ENCODE measurements at regions not wholly inside any gene's neighbourhood (a gene's known extent, or its start where the extent isn't known, plus 50 kb on each side); places are given as distances from the start of the nearest gene placed in this dataset.

- intact Hi-C loops (cut with micrococcal nuclease), result no loop called here
- no peaks in the 10 kb centered on the region for H3K36me3 ChIP-seq (ENCODE audit: low read depth, low read length)
- ChIA-PET CTCF (no interaction called here), POLR2A (ENCODE audit: unreplicated experiment) (no interaction called here)
- H3K9ac ChIP-seq (ENCODE audit: low read length), result no peak overlapping the region
- DNase-seq, result no peak
- no peaks in the 10 kb centered on the region; the same call in 1 of the 2 replicates for H3K9me3 ChIP-seq (ENCODE audit: low read length)
- peaks cover 54% of the 10 kb centered on the region for H3K27me3 ChIP-seq (ENCODE audit: low read length)
- no peak overlapping the region for H3K4me2 ChIP-seq (ENCODE audit: low read length)
- H3K4me3 ChIP-seq (ENCODE audit: low read length), result no peak overlapping the region
- H3K4me1 ChIP-seq (ENCODE audit: insufficient read depth, low read length), result no peaks in the 10 kb centered on the region
- no peak for TF ChIP-seq CTCF (conservative IDR thresholded peaks at IDR 0.05; ENCODE audit: low read depth, low read length)
- no peak for TF ChIP-seq EZH2 (IDR thresholded peaks at IDR 0.05; ENCODE audit: low read length, unreplicated experiment)
- TF ChIP-seq EZH2phosphoT487 (IDR thresholded peaks at IDR 0.05; ENCODE audit: borderline replicate concordance, low read length), result no peak
- no peaks in the 10 kb centered on the region for H4K20me1 ChIP-seq (ENCODE audit: low read length)
- H3K9me2 ChIP-seq (replicated peaks; ENCODE audit: low read length), result no peaks in the 10 kb centered on the region
- no peaks in the 10 kb centered on the region for H3K79me2 ChIP-seq (ENCODE audit: low read length)
- H3K27ac ChIP-seq (ENCODE audit: low read length), result no peak overlapping the region
- BruUV-seq (replicated peaks), result no TSS peak
- ATAC-seq, result no peak
- no peaks in the 10 kb centered on the region for H3F3A ChIP-seq (ENCODE audit: low read length, unreplicated experiment)
- H2AFZ ChIP-seq (ENCODE audit: low read length), result no peak overlapping the region
Measured at GRCh38 chr20:60152792-60153191, 194.6 kb downstream of the CDH26 start.

GRCh38 chr20:60160451-60161145 lies 202.4 kb downstream of the CDH26 start:
- no peaks in the 10 kb centered on the region for H3K9me2 ChIP-seq (replicated peaks; ENCODE audit: low read length)
- no peaks in the 10 kb centered on the region for H3F3A ChIP-seq (ENCODE audit: low read length, unreplicated experiment)
- DNase-seq (no peak), ATAC-seq (no peak)
- no peaks in the 10 kb centered on the region for H3K79me2 ChIP-seq (ENCODE audit: low read length)
- no peak for TF ChIP-seq EZH2 (IDR thresholded peaks at IDR 0.05; ENCODE audit: low read length, unreplicated experiment)
- TF ChIP-seq CTCF (conservative IDR thresholded peaks at IDR 0.05; ENCODE audit: low read depth, low read length), result no peak
- no peak for TF ChIP-seq EZH2phosphoT487 (IDR thresholded peaks at IDR 0.05; ENCODE audit: borderline replicate concordance, low read length)
- ChIA-PET CTCF (no interaction called here), POLR2A (ENCODE audit: unreplicated experiment) (no interaction called here)
- no peak overlapping the region for H3K9ac ChIP-seq (ENCODE audit: low read length)
- H3K27me3 ChIP-seq (ENCODE audit: low read length), result peaks cover 14% of the 10 kb centered on the region
- H3K27ac ChIP-seq (ENCODE audit: low read length), result no peak overlapping the region
- no peaks in the 10 kb centered on the region for H4K20me1 ChIP-seq (ENCODE audit: low read length)
- no peak overlapping the region for H3K4me2 ChIP-seq (ENCODE audit: low read length)
- no peaks in the 10 kb centered on the region for H3K36me3 ChIP-seq (ENCODE audit: low read depth, low read length)
- no peaks in the 10 kb centered on the region for H3K9me3 ChIP-seq (ENCODE audit: low read length)
- no peaks in the 10 kb centered on the region for H3K4me1 ChIP-seq (ENCODE audit: insufficient read depth, low read length)
- H3K4me3 ChIP-seq (ENCODE audit: low read length), result no peak overlapping the region
- no TSS peak for BruUV-seq (replicated peaks)
- no peak overlapping the region for H2AFZ ChIP-seq (ENCODE audit: low read length)
- intact Hi-C loops (cut with micrococcal nuclease), result no loop called here

GRCh38 chr20:60167812-60168211 lies 209.6 kb downstream of the CDH26 start:
- TF ChIP-seq EZH2 (IDR thresholded peaks at IDR 0.05; ENCODE audit: low read length, unreplicated experiment) (no peak), EZH2phosphoT487 (IDR thresholded peaks at IDR 0.05; ENCODE audit: borderline replicate concordance, low read length) (no peak), CTCF (conservative IDR thresholded peaks at IDR 0.05; ENCODE audit: low read depth, low read length) (no peak)
- intact Hi-C loops (cut with micrococcal nuclease), result no loop called here
- POLR2A ChIA-PET (ENCODE audit: unreplicated experiment), result no interaction called here

More at GRCh38 chr20:60167812-60168211, 209.6 kb downstream of the CDH26 start:
- Histone ChIP-seq H3K36me3 (ENCODE audit: low read depth, low read length) (no peaks in the 10 kb centered on the region), H2AFZ (ENCODE audit: low read length) (no peak overlapping the region), H3K27ac (ENCODE audit: low read length) (no peak overlapping the region), H4K20me1 (ENCODE audit: low read length) (no peaks in the 10 kb centered on the region), H3K9me2 (replicated peaks; ENCODE audit: low read length) (no peaks in the 10 kb centered on the region), H3K9ac (ENCODE audit: low read length) (no peak overlapping the region), H3K27me3 (ENCODE audit: low read length) (peaks cover 40% of the 10 kb centered on the region), H3K9me3 (ENCODE audit: low read length) (no peaks in the 10 kb centered on the region), H3K4me3 (ENCODE audit: low read length) (no peak overlapping the region), H3F3A (ENCODE audit: low read length, unreplicated experiment) (no peaks in the 10 kb centered on the region), H3K4me2 (ENCODE audit: low read length) (no peak overlapping the region), H3K79me2 (ENCODE audit: low read length) (no peaks in the 10 kb centered on the region), H3K4me1 (ENCODE audit: insufficient read depth, low read length) (no peaks in the 10 kb centered on the region)
- CTCF ChIA-PET, result no interaction called here
- DNase-seq (no peak), ATAC-seq (no peak)
- BruUV-seq (replicated peaks), result no TSS peak
